ENCODE measurements at regions not wholly inside any gene's neighbourhood (a gene's known extent, or its start where the extent isn't known, plus 50 kb on each side); places are given as distances from the start of the nearest gene placed in this dataset.

- Histone ChIP-seq H3K9ac (ENCODE audit: low read depth, low read length, poor library complexity, severe bottlenecking) (no peak overlapping the region), H3K4me2 (ENCODE audit: low read depth, low read length, poor library complexity, severe bottlenecking) (no peak overlapping the region), H3K27me3 (ENCODE audit: insufficient read depth, low read length, poor library complexity, severe bottlenecking) (no peaks in the 10 kb centered on the region), H3F3A (ENCODE audit: low read depth) (no peaks in the 10 kb centered on the region), H4K20me1 (ENCODE audit: insufficient read depth, low read length, poor library complexity, severe bottlenecking) (no peaks in the 10 kb centered on the region), H3K4me1 (ENCODE audit: insufficient read depth, low read length, poor library complexity, severe bottlenecking) (no peaks in the 10 kb centered on the region), H3K79me2 (ENCODE audit: insufficient read depth, low read length) (no peaks in the 10 kb centered on the region), H3K4me3 (ENCODE audit: low read length, poor library complexity, severe bottlenecking) (no peak overlapping the region), H3K9me2 (replicated peaks; ENCODE audit: low read depth, low read length) (no peaks in the 10 kb centered on the region), H3K36me3 (ENCODE audit: insufficient read depth, low read length) (no peaks in the 10 kb centered on the region), H2AFZ (ENCODE audit: low read length) (no peak overlapping the region), H3K9me3 (ENCODE audit: insufficient read depth, low read depth, low read length) (no peaks in the 10 kb centered on the region)
- no peak for TF ChIP-seq CTCF (conservative IDR thresholded peaks at IDR 0.05; ENCODE audit: low read length)
- no peak for TF ChIP-seq EZH2phosphoT487 (IDR thresholded peaks at IDR 0.05; ENCODE audit: borderline replicate concordance)
Measured at GRCh38 chr9:29311221-29311620, 1737.9 kb upstream of the C9orf72 start.

GRCh38 chr9:29312327-29312726, 1739.0 kb upstream of the C9orf72 start:
- H3K9ac ChIP-seq (ENCODE audit: low read depth, low read length, poor library complexity, severe bottlenecking): no peak overlapping the region
- H3K4me1 ChIP-seq (ENCODE audit: insufficient read depth, low read length, poor library complexity, severe bottlenecking): no peaks in the 10 kb centered on the region
- no peaks in the 10 kb centered on the region for H3F3A ChIP-seq (ENCODE audit: low read depth)
- TF ChIP-seq CTCF (conservative IDR thresholded peaks at IDR 0.05; ENCODE audit: low read length): no peak
- TF ChIP-seq EZH2phosphoT487 (IDR thresholded peaks at IDR 0.05; ENCODE audit: borderline replicate concordance): no peak
- H2AFZ ChIP-seq (ENCODE audit: low read length): no peak overlapping the region
- no peaks in the 10 kb centered on the region for H3K27me3 ChIP-seq (ENCODE audit: insufficient read depth, low read length, poor library complexity, severe bottlenecking)
- no peaks in the 10 kb centered on the region for H3K9me2 ChIP-seq (replicated peaks; ENCODE audit: low read depth, low read length)
- H3K4me2 ChIP-seq (ENCODE audit: low read depth, low read length, poor library complexity, severe bottlenecking): no peak overlapping the region
- no peaks in the 10 kb centered on the region for H4K20me1 ChIP-seq (ENCODE audit: insufficient read depth, low read length, poor library complexity, severe bottlenecking)
- no peaks in the 10 kb centered on the region for H3K79me2 ChIP-seq (ENCODE audit: insufficient read depth, low read length)
- H3K4me3 ChIP-seq (ENCODE audit: low read length, poor library complexity, severe bottlenecking): no peak overlapping the region
- H3K9me3 ChIP-seq (ENCODE audit: insufficient read depth, low read depth, low read length): no peaks in the 10 kb centered on the region
- H3K36me3 ChIP-seq (ENCODE audit: insufficient read depth, low read length): no peaks in the 10 kb centered on the region

DNA sequence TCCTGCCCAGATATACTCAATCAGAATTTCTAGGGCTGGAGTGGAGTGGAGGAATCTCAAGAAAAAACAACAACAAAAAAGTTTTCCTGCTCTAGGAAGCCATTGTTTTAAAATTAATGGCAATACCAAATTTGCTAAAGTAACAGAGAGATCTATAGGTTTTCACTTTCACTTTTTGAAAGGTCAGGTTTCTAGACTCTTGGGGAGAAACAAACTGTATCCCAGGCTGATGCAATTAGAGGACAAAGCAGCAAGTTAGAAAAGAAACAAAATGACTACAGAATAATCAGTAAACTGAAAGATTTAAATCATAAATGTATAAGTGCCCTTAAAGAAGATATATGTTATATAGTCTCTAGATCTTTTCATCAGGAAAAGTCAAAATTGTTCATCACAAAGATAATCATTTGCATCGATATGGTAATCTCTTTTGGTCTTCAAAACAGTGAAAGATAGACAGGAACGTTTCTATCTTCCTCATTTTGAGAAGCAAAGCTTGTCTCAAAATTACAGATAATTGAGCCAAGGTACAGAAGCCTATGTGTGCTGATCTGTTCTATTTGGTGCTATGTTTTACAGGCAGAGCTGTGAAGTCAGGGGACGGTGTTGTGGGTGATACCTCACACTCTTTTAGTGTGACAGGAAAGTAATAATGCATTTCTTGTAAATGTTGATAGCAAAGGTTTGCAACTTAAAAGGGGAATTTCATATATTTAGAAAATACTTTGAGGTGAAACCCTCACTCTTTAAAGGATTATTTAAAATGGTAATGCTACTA, 1746.6 kb upstream of the C9orf72 start:
- Histone ChIP-seq H3K4me1 (ENCODE audit: insufficient read depth, low read length, poor library complexity, severe bottlenecking) (no peaks in the 10 kb centered on the region), H3K4me3 (ENCODE audit: low read length, poor library complexity, severe bottlenecking) (peak overlapping the region; percentile 48), H4K20me1 (ENCODE audit: insufficient read depth, low read length, poor library complexity, severe bottlenecking) (no peaks in the 10 kb centered on the region), H2AFZ (ENCODE audit: low read length) (peak overlapping the region; percentile 63), H3K36me3 (ENCODE audit: insufficient read depth, low read length) (no peaks in the 10 kb centered on the region), H3K4me2 (ENCODE audit: low read depth, low read length, poor library complexity, severe bottlenecking) (peak overlapping the region; percentile 51), H3K9ac (ENCODE audit: low read depth, low read length, poor library complexity, severe bottlenecking) (no peak overlapping the region), H3F3A (ENCODE audit: low read depth) (no peaks in the 10 kb centered on the region), H3K9me2 (replicated peaks; ENCODE audit: low read depth, low read length) (no peaks in the 10 kb centered on the region), H3K79me2 (ENCODE audit: insufficient read depth, low read length) (no peaks in the 10 kb centered on the region), H3K9me3 (ENCODE audit: insufficient read depth, low read depth, low read length) (no peaks in the 10 kb centered on the region), H3K27me3 (ENCODE audit: insufficient read depth, low read length, poor library complexity, severe bottlenecking) (no peaks in the 10 kb centered on the region)
- no peak for TF ChIP-seq EZH2phosphoT487 (IDR thresholded peaks at IDR 0.05; ENCODE audit: borderline replicate concordance)
- no peak for TF ChIP-seq CTCF (conservative IDR thresholded peaks at IDR 0.05; ENCODE audit: low read length)

Measured in Loucy (cell line).